ENCODE measurements at regions not wholly inside any gene's neighbourhood (a gene's known extent, or its start where the extent isn't known, plus 50 kb on each side); places are given as distances from the start of the nearest gene placed in this dataset.
"Not testable (repeated sequence)": the region's sequence is repeated elsewhere in the genome, so short reads cannot be mapped to it uniquely, and the experiment has no call there.

- no peak for DNase-seq
Measured at GRCh38 chr3:28973609-28974008, 307.3 kb upstream of the RBMS3 start.

GRCh38 chr3:28978092-28978491, 302.8 kb upstream of the RBMS3 start:
- DNase-seq = no peak

GRCh38 chr3:28980131-28980530, 300.7 kb upstream of the RBMS3 start:
- DNase-seq = no peak

GRCh38 chr3:28980631-28981030, 300.2 kb upstream of the RBMS3 start:
- DNase-seq = no peak

- no peak for DNase-seq
Measured at GRCh38 chr3:28982906-28983305, 298.0 kb upstream of the RBMS3 start.

- DNase-seq = no peak
Measured at GRCh38 chr3:28986922-28987321, 293.9 kb upstream of the RBMS3 start.

GRCh38 chr3:28989646-28990089, 291.2 kb upstream of the RBMS3 start:
- DNase-seq = no peak

- no peak for DNase-seq
Measured at GRCh38 chr3:28994161-28994905, 286.5 kb upstream of the RBMS3 start.

GRCh38 chr3:29004885-29005599, 275.8 kb upstream of the RBMS3 start:
- no peak for DNase-seq

- no peak for DNase-seq
Measured at GRCh38 chr3:29005862-29006261, 275.0 kb upstream of the RBMS3 start.

GRCh38 chr3:29011441-29011840, 269.4 kb upstream of the RBMS3 start:
- DNase-seq = no peak

GRCh38 chr3:29011966-29012365, 268.9 kb upstream of the RBMS3 start:
- no peak for DNase-seq

GRCh38 chr3:29022976-29023375, 257.9 kb upstream of the RBMS3 start:
- no peak for DNase-seq

- no peak for DNase-seq
Measured at GRCh38 chr3:29026286-29026685, 254.6 kb upstream of the RBMS3 start.

GRCh38 chr3:29026959-29027358, 253.9 kb upstream of the RBMS3 start:
- DNase-seq = no peak

- not testable (repeated sequence) for DNase-seq
Measured at GRCh38 chr3:29031175-29031574, 249.7 kb upstream of the RBMS3 start.

- no peak for DNase-seq
Measured at GRCh38 chr3:29033511-29033910, 247.4 kb upstream of the RBMS3 start.

- no peak for DNase-seq
Measured at GRCh38 chr3:29050155-29050554, 230.7 kb upstream of the RBMS3 start.

- DNase-seq = no peak
Measured at GRCh38 chr3:29057326-29057725, 223.5 kb upstream of the RBMS3 start.

- DNase-seq = no peak
Measured at GRCh38 chr3:29064085-29064484, 216.8 kb upstream of the RBMS3 start.

GRCh38 chr3:29065211-29065785, 215.6 kb upstream of the RBMS3 start:
- DNase-seq = no peak

GRCh38 chr3:29067007-29067406, 213.9 kb upstream of the RBMS3 start:
- no peak for DNase-seq

GRCh38 chr3:29070959-29071634, 209.8 kb upstream of the RBMS3 start:
- DNase-seq = no peak

- DNase-seq = no peak
Measured at GRCh38 chr3:29072611-29073010, 208.3 kb upstream of the RBMS3 start.
